ENCODE measurements at regions not wholly inside any gene's neighbourhood (a gene's known extent, or its start where the extent isn't known, plus 50 kb on each side); places are given as distances from the start of the nearest gene placed in this dataset.

DNA sequence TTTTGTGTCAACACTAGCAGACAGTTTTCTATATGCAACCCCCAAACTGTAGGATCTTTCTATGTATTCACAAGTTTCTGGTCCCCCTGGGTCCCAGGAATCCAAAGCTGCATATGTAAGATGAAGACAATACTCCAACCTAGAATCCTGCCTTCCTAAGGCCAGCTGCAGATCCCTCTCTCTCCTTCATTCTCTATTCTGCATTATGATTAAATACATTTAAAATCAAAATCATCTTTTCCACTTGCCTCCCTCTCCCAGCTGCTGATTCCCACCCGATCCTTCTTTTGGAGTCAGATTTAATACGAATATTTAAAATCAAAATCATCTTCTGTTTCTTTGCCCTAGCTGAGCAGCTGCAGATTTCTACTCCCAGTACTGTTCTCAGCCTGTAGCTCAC, 783.0 kb upstream of the ZEB2 start:
- TF ChIP-seq, protein P1, sequence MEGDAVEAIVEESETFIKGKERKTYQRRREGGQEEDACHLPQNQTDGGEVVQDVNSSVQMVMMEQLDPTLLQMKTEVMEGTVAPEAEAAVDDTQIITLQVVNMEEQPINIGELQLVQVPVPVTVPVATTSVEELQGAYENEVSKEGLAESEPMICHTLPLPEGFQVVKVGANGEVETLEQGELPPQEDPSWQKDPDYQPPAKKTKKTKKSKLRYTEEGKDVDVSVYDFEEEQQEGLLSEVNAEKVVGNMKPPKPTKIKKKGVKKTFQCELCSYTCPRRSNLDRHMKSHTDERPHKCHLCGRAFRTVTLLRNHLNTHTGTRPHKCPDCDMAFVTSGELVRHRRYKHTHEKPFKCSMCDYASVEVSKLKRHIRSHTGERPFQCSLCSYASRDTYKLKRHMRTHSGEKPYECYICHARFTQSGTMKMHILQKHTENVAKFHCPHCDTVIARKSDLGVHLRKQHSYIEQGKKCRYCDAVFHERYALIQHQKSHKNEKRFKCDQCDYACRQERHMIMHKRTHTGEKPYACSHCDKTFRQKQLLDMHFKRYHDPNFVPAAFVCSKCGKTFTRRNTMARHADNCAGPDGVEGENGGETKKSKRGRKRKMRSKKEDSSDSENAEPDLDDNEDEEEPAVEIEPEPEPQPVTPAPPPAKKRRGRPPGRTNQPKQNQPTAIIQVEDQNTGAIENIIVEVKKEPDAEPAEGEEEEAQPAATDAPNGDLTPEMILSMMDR (IDR thresholded peaks at IDR 0.05) = no peak
- no peak for TF ChIP-seq POLR2A (IDR thresholded peaks at IDR 0.05)
